ENCODE measurements at regions not wholly inside any gene's neighbourhood (a gene's known extent, or its start where the extent isn't known, plus 50 kb on each side); places are given as distances from the start of the nearest gene placed in this dataset.

GRCh38 chr14:47872588-47872987 is 197.2 kb upstream of the MDGA2 start:
- no peak overlapping the region for H3K4ac ChIP-seq (ENCODE audit: low read depth, low read length)
- no peaks in the 10 kb centered on the region for H3K9me3 ChIP-seq (ENCODE audit: control insufficient read depth, low read depth, low read length)
- H3K27ac ChIP-seq (ENCODE audit: insufficient read length, low read depth, low read length): no peak overlapping the region
- no peak overlapping the region for H2BK12ac ChIP-seq (ENCODE audit: insufficient read length, low read depth, low read length)
- Mint-ChIP-seq H3K9me3 (no peaks in the 10 kb centered on the region), H3K27me3 (ENCODE audit: low read depth) (no peaks in the 10 kb centered on the region), H3K4me1 (no peaks in the 10 kb centered on the region), H3K36me3 (ENCODE audit: insufficient read depth in 1 of 3, low read depth in 3 of 3) (no peaks in the 10 kb centered on the region), H3K4me3 (no peak overlapping the region), H3K27ac (no peak overlapping the region)
- H3K23me2 ChIP-seq (ENCODE audit: insufficient read length, low read depth, low read length, poor library complexity, severe bottlenecking): no peaks in the 10 kb centered on the region
- H4K91ac ChIP-seq (ENCODE audit: insufficient read length, low read depth, low read length): no peak overlapping the region
- no peak overlapping the region for H2BK5ac ChIP-seq (ENCODE audit: insufficient read length, low read length)
- H3K79me1 ChIP-seq (ENCODE audit: insufficient read depth, low read depth, low read length, poor library complexity, severe bottlenecking): no peaks in the 10 kb centered on the region
- no peak overlapping the region for H2BK120ac ChIP-seq (ENCODE audit: low read depth, low read length, poor library complexity, severe bottlenecking)
- no peak overlapping the region for H4K8ac ChIP-seq (replicated peaks; ENCODE audit: insufficient read length, low read depth, low read length)
- H3K79me2 ChIP-seq (ENCODE audit: insufficient read depth, low read length): no peaks in the 10 kb centered on the region
- no peak for DNase-seq
- no peak overlapping the region for H2AK5ac ChIP-seq (ENCODE audit: insufficient read length, low read length)
- H3K56ac ChIP-seq (ENCODE audit: insufficient read length, low read depth, low read length): no peak overlapping the region
- no peaks in the 10 kb centered on the region for H3K27me3 ChIP-seq (ENCODE audit: insufficient read depth, low read length)
- TF ChIP-seq, protein P1, sequence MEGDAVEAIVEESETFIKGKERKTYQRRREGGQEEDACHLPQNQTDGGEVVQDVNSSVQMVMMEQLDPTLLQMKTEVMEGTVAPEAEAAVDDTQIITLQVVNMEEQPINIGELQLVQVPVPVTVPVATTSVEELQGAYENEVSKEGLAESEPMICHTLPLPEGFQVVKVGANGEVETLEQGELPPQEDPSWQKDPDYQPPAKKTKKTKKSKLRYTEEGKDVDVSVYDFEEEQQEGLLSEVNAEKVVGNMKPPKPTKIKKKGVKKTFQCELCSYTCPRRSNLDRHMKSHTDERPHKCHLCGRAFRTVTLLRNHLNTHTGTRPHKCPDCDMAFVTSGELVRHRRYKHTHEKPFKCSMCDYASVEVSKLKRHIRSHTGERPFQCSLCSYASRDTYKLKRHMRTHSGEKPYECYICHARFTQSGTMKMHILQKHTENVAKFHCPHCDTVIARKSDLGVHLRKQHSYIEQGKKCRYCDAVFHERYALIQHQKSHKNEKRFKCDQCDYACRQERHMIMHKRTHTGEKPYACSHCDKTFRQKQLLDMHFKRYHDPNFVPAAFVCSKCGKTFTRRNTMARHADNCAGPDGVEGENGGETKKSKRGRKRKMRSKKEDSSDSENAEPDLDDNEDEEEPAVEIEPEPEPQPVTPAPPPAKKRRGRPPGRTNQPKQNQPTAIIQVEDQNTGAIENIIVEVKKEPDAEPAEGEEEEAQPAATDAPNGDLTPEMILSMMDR (conservative IDR thresholded peaks at IDR 0.05): no peak
- no CpG with 5 or more reads among the region's 2 CpGs for WGBS (ENCODE audit: extremely low coverage, insufficient read length, low lambda C conversion rate)
- no peak overlapping the region for H3K18ac ChIP-seq (ENCODE audit: insufficient read length, low read depth, low read length)
- no peak overlapping the region for H2BK20ac ChIP-seq (ENCODE audit: low read depth, low read length, poor library complexity, severe bottlenecking)
- no peak overlapping the region for H3K23ac ChIP-seq (ENCODE audit: insufficient read length, low read depth, low read length)
- no peak overlapping the region for H4K5ac ChIP-seq (ENCODE audit: insufficient read length, low read depth, low read length)
- no peak overlapping the region for H2BK15ac ChIP-seq (ENCODE audit: low read depth, low read length)
- no peak overlapping the region for H3K9ac ChIP-seq (ENCODE audit: extremely low read depth, insufficient read length, low read length)
- no peak overlapping the region for H2AFZ ChIP-seq (ENCODE audit: low read length)
- no peak overlapping the region for H3K14ac ChIP-seq (ENCODE audit: insufficient read depth, low read length)
- H3K4me2 ChIP-seq (ENCODE audit: insufficient read depth, insufficient read length, low read length): no peak overlapping the region
- H3T11ph ChIP-seq (ENCODE audit: low read length): no peak overlapping the region
- no peaks in the 10 kb centered on the region for H3K4me1 ChIP-seq (ENCODE audit: insufficient read depth, low read length)
- no peaks in the 10 kb centered on the region for H4K20me1 ChIP-seq (ENCODE audit: control insufficient read depth, insufficient read depth, insufficient read length)

All from H9 (cell line).